Dedifferentiated amniotic fluid mesenchymal stem cell (primary cell): ENCODE measurements at regions not wholly inside any gene's neighbourhood (a gene's known extent, or its start where the extent isn't known, plus 50 kb on each side); places are given as distances from the start of the nearest gene placed in this dataset.

Source experiments
- DNase-seq: peaks from one replicate; pipeline ENCODE4 v3.0.0-alpha.2; 2016; ENCODE audit errors: extremely low spot score

GRCh38 chr18:21162786-21163185 lies 51.2 kb upstream of the ROCK1 start:
- DNase-seq, result no peak

DNA sequence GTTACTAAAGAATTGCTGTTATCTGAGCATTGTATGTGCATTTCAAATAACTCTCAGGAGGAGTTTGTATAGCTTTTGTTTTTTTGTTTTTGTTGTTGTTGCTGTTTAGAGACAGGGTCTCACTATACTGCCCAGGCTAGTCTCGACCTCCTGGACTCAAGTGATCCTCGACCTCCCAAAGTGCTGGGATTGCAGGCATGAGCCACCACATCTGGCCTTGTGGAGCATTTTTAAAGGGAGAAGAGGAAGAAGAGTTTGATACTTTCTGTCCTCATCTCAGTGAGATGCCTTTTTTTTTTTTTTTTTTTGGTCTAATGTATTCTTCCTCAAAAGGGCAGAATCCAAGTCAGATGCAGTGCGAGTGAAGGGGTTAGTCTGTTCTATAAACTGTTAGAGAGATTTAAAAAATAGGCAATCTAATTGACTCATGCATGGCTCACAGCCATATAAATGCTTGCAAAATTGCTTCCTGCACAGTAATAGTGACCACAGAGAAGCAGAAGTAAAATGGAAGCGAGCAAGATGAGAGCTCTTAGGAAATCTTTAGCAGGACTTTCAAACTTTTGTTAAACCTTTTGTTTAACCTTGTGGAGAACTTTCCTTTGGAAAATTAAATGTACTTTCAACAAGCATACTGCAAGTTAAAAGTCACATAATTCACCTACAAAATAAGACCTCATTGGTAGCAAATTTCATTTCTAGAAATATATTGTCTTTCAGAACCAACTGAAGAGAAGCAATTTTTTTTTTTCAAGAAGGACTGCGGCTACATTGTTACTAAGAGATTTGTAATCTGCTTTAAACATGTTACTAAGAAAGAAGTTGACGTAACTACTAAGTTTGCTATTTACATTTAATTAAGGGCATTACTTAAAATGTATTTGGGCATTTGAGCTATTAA lies 52.3 kb upstream of the ROCK1 start:
- DNase-seq, result peak; percentile 84

GRCh38 chr18:21164548-21165095 lies 53.0 kb upstream of the ROCK1 start:
- no peak for DNase-seq

- no peak for DNase-seq
Observed at GRCh38 chr18:21167641-21168377, 56.2 kb upstream of the ROCK1 start.

- no peak for DNase-seq
Observed at GRCh38 chr18:21168880-21169279, 57.3 kb upstream of the ROCK1 start.

GRCh38 chr18:21177822-21178221 lies 64.2 kb upstream of the GREB1L start:
- DNase-seq, result no peak

GRCh38 chr18:21179590-21180220 lies 62.3 kb upstream of the GREB1L start:
- peak; percentile 51 for DNase-seq

GRCh38 chr18:21180588-21180987 lies 61.4 kb upstream of the GREB1L start:
- no peak for DNase-seq

DNA sequence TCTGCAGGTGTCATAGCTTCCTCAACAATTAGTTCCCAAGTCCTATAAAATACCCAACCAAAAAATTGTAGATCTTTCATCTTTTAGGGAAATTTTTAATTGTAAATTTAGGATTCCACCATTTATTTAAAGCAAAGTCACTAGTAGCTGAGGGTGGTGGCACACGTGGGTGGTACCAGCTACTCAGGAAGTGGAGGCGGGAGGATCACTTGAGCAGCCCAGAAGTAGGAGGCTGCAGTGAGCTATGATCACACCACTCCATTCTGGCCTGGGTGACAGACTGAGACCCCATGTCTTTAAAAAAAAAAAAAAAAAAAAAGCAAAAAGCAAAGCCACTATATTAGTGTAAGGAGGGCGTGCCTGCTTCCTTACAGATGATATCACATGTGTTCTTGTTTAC lies 60.3 kb upstream of the GREB1L start:
- no peak for DNase-seq

GRCh38 chr18:21183670-21184069 lies 58.4 kb upstream of the GREB1L start:
- DNase-seq, result no peak

- no peak for DNase-seq
Observed at GRCh38 chr18:21184396-21184996, 57.5 kb upstream of the GREB1L start.

- DNase-seq, result no peak
Observed at GRCh38 chr18:21187886-21188285, 54.1 kb upstream of the GREB1L start.

DNA sequence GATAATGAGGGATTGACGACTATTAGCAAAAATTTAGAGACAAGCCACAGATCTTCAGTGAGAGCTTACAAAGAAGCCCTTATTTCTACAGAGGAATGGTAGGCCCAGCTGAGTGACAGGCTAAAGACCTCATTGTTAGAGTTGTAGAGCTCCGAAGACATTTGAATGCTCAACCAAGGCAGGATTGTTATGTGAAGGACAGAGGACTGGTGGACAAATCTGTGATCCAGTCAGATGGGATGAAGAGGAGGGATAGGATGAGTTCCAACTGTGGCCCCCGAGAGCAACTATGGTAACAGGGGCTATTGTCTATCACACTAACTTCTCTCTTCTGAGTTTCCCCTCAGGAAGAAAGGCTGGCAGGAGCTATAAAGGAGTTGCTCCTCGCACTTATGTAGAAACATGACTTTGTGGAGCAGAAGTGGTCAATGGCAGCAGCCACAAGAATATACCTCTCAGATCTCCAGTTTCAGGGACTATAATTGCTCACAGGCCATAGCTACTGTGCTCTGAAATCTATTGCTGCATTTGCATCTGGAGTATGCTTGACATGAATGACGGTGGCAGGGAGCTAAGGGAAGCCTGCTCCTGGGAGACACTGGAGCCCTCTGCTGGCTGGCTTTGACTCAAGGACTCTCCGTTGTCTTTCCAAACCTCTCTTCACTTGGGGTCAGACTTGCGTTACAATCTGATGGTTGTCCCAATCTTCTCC lies 50.3 kb upstream of the GREB1L start:
- DNase-seq, result peak; percentile 54
